K562 (cell line): ENCODE measurements at regions not wholly inside any gene's neighbourhood (a gene's known extent, or its start where the extent isn't known, plus 50 kb on each side); places are given as distances from the start of the nearest gene placed in this dataset.
A peak's percentile ranks its signal among the peaks of the same experiment; 100 is the strongest.

ENCODE experiments used
- ATAC-seq: fragments of 200-7000 bp; cut with Tn5 transposase; 3 replicates; pipeline ENCODE4 v1.9.1; 2020; ENCODE audit warnings: moderate library complexity
- BruUV-seq: library from RNA; stranded (reverse); fragments of 400-500 nt; replicated peaks from 2 replicates; lab custom pipeline; 2021; lab: Mats Ljungman, UMichigan
- CTCF ChIA-PET: fragments of 300-600 bp; formaldehyde crosslinking; extraction: SDS; loops from one replicate; lab custom pipeline; 2021; ENCODE audit warnings: low intra/inter-chr PET ratio; lab: Yijun Ruan, JAX
- POLR2A ChIA-PET: fragments of 300-600, 350-650 bp; sonication (Branson Sonifier 250); formaldehyde crosslinking; extraction: SDS; loops from one replicate; lab custom pipeline; 2021; ENCODE audit warnings: antibody characterized with exemption, inconsistent platforms; lab: Yijun Ruan, JAX
- DNase-seq, 4 experiments: peaks; one replicate each; pipeline versions ENCODE4 v3.0.0 to v3.0.0-alpha.2; 2011 to 2018; ENCODE audit warnings: low spot score in 3 of 4, mixed read lengths in 3 of 4; ENCODE audit errors: extremely low read depth in 1 of 4
- FAIRE-seq: peaks from 2 replicates; lab custom pipeline; 2011; peaks lifted over from hg19 to GRCh38; lab: Jason Lieb, UNC
- H2AFZ ChIP-seq: 2 replicates; pipeline ENCODE4 v1.6.0; 2011; ENCODE audit warnings: low read depth, low read length, control low read depth, inconsistent platforms
- H3K27ac ChIP-seq: fragments of 200-600 bp; 3 replicates; pipeline ENCODE4 v1.8.0; 2011; ENCODE audit warnings: low read depth, mild to moderate bottlenecking, control low read depth, inconsistent platforms, low read length, moderate library complexity, mixed read lengths; ENCODE audit errors: extremely low read depth
- H3K27me3 ChIP-seq, 2 experiments: fragments of 300-600 bp in 1 of 2; 2 replicates in 1 of 2; 3 replicates in 1 of 2; pipeline versions ENCODE4 v1.6.0 to v1.8.0; 2011; ENCODE audit warnings: inconsistent platforms in 2 of 2, low read length in 2 of 2, mild to moderate bottlenecking in 1 of 2, mixed read lengths in 1 of 2, moderate library complexity in 1 of 2; ENCODE audit not compliant: control insufficient read depth in 2 of 2, insufficient read depth in 2 of 2
- H3K36me3 ChIP-seq: fragments of 300-600 bp; 3 replicates; pipeline ENCODE4 v1.8.0; 2011; ENCODE audit warnings: mild to moderate bottlenecking, low read length, inconsistent platforms; ENCODE audit not compliant: control insufficient read depth, insufficient read depth
- H3K4me1 ChIP-seq, 2 experiments: fragments of 200-600 bp in 1 of 2; replicated peaks in 1 of 2; 2 replicates in 1 of 2; 3 replicates in 1 of 2; pipeline versions ENCODE4 v1.5.1 to v1.8.0; 2011; ENCODE audit warnings: inconsistent platforms in 2 of 2, low read length in 2 of 2, mild to moderate bottlenecking in 1 of 2, mixed read lengths in 1 of 2, moderate library complexity in 1 of 2; ENCODE audit not compliant: control insufficient read depth in 2 of 2, insufficient read depth in 2 of 2
- H3K4me2 ChIP-seq: 2 replicates; pipeline ENCODE4 v1.6.1; 2011; ENCODE audit warnings: low read length, control low read depth, inconsistent platforms, mixed read lengths; ENCODE audit not compliant: insufficient read depth
- H3K4me3 ChIP-seq: fragments of 200-600 bp; sonication (generic), shearing (Covaris generic); 2 replicates; pipeline ENCODE4 v1.5.1; 2016; ENCODE audit warnings: control low read depth, inconsistent platforms
- H3K79me2 ChIP-seq: fragments of 200-600 bp; 3 replicates; pipeline ENCODE4 v1.8.0; 2011; ENCODE audit warnings: low read length, inconsistent platforms; ENCODE audit not compliant: control insufficient read depth, insufficient read depth
- H3K9ac ChIP-seq, 2 experiments: 2 replicates each; pipeline versions ENCODE4 v1.6.0 to v1.6.1; 2011; ENCODE audit warnings: low read depth in 2 of 2, low read length in 2 of 2, control low read depth in 1 of 2, inconsistent platforms in 1 of 2, mild to moderate bottlenecking in 1 of 2, mixed read lengths in 1 of 2; ENCODE audit not compliant: insufficient read depth in 1 of 2
- H3K9me1 ChIP-seq: one replicate; pipeline ENCODE4 v1.6.0; 2011; ENCODE audit warnings: inconsistent platforms, mild to moderate bottlenecking, low read length, moderate library complexity; ENCODE audit not compliant: control insufficient read depth, insufficient read depth
- H3K9me3 ChIP-seq: replicated peaks from 2 replicates; pipeline ENCODE4 v1.5.1; 2011; ENCODE audit warnings: low read depth, low read length, inconsistent platforms; ENCODE audit not compliant: control insufficient read depth, insufficient read depth
- H4K20me1 ChIP-seq: replicated peaks from 2 replicates; pipeline ENCODE4 v1.6.1; 2011; ENCODE audit warnings: low read length, inconsistent platforms, mixed read lengths; ENCODE audit not compliant: control insufficient read depth, insufficient read depth
- EZH2 ChIP-seq: IDR thresholded peaks from 2 replicates; pipeline ENCODE4 v1.6.1; 2012; ENCODE audit warnings: low read depth, mild to moderate bottlenecking, inconsistent platforms, low read length, borderline replicate concordance
- FOXA1 ChIP-seq: fragments of 450-650 bp; IDR thresholded peaks from 2 replicates; pipeline ENCODE4 v1.6.1; 2016; ENCODE audit warnings: mild to moderate bottlenecking, borderline replicate concordance
- HOXB6 ChIP-seq: fragments of 250-450 bp; sonication (Bioruptor Pico); IDR thresholded peaks from 2 replicates; pipeline ENCODE4 v1.5.1; 2022; ENCODE audit warnings: mild to moderate bottlenecking, borderline replicate concordance
- KLF10 ChIP-seq: fragments of 250-450 bp; sonication (Bioruptor Pico); IDR thresholded peaks from 2 replicates; pipeline ENCODE4 v1.6.1; 2021; ENCODE audit warnings: matching md5 sums
- MCM3 ChIP-seq: fragments of 450-650 bp; IDR thresholded peaks from 2 replicates; pipeline ENCODE4 v1.6.1; 2016
- MEIS2 ChIP-seq: fragments of 450-650 bp; IDR thresholded peaks from 2 replicates; pipeline ENCODE4 v1.6.1; 2014; ENCODE audit warnings: mild to moderate bottlenecking; ENCODE audit not compliant: partially characterized antibody
- RBM25 ChIP-seq: fragments of 200-400 bp; formaldehyde crosslinking; IDR thresholded peaks from 2 replicates; pipeline ENCODE4 v1.6.1; 2018; ENCODE audit warnings: low read length, low read depth, moderate library complexity; ENCODE audit not compliant: severe bottlenecking
- RFX5 ChIP-seq: IDR thresholded peaks from 2 replicates; pipeline ENCODE4 v1.6.1; 2011; ENCODE audit warnings: low read depth, mild to moderate bottlenecking, improper control_type of control experiment, low read length
- SETDB1 ChIP-seq: IDR thresholded peaks from one replicate; pipeline ENCODE4 v1.6.1; 2012; ENCODE audit warnings: low read length, control low read depth, inconsistent platforms
- TOE1 ChIP-seq, 2 experiments: fragments of 450-650 bp in 1 of 2; sonication (generic) in 1 of 2; formaldehyde crosslinking in 1 of 2; IDR thresholded peaks; 2 replicates each; pipeline versions ENCODE4 v1.7.1 to v1.8.0; 2016 to 2022; ENCODE audit warnings: borderline replicate concordance in 2 of 2, mild to moderate bottlenecking in 2 of 2, antibody characterized with exemption in 1 of 2, inconsistent platforms in 1 of 2, low read depth in 1 of 2, missing genetic modification reagents in 1 of 2, moderate library complexity in 1 of 2
- ZNF217 ChIP-seq: sonication (generic); formaldehyde crosslinking; IDR thresholded peaks from 2 replicates; pipeline ENCODE4 v1.8.0; 2022; ENCODE audit warnings: mild to moderate bottlenecking, missing genetic modification reagents
- ZNF431 ChIP-seq: sonication (generic); formaldehyde crosslinking; IDR thresholded peaks from 2 replicates; pipeline ENCODE4 v1.8.0; 2022; ENCODE audit warnings: mild to moderate bottlenecking, missing genetic modification reagents
- WGBS: fragments of 100-300 bp; shearing (Covaris generic); methylation state at CpG from one replicate; pipeline ENCODE4 v1.1.6; 2016; ENCODE audit warnings: low coverage, mixed read lengths; ENCODE audit not compliant: insufficient coverage; ENCODE audit errors: missing lambda C conversion rate; 5-methylcytosine and 5-hydroxymethylcytosine counted together
- in situ Hi-C: fragments of 300-500 bp; cut with MboI; formaldehyde crosslinking; loops from 4 replicates; pipeline ENCODE4 v1.15.0; 2018; ENCODE audit warnings: inconsistent platforms, mixed read lengths
- intact Hi-C: fragments of 100-400 bp; cut with micrococcal nuclease; formaldehyde crosslinking; loops from 2 replicates; pipeline ENCODE4 v1.14.2; 2022
- TF ChIP-seq, protein P1 (sequence below), 2 experiments: IDR thresholded peaks in 1 of 2; conservative IDR thresholded peaks in 1 of 2; 2 replicates each; pipeline ENCODE4 v1.6.1; 2016; ENCODE audit warnings: low read depth in 2 of 2, mild to moderate bottlenecking in 1 of 2, missing compliant biosample characterization in 1 of 2, missing genetic modification characterization in 1 of 2, moderate library complexity in 1 of 2
- TF ChIP-seq, protein P2 (sequence below), 2 experiments: fragments of 450-650 bp; IDR thresholded peaks; 2 replicates each; pipeline ENCODE4 v1.6.1; 2016
- TF ChIP-seq, protein P3 (sequence below): fragments of 450-650 bp; IDR thresholded peaks from one replicate; pipeline ENCODE4 v1.6.1; 2018; ENCODE audit warnings: mild to moderate bottlenecking, moderate library complexity; ENCODE audit not compliant: partially characterized antibody
- TF ChIP-seq, protein P4 (sequence below): fragments of 250-450 bp; sonication (Bioruptor Pico); IDR thresholded peaks from 2 replicates; pipeline ENCODE4 v1.8.0; 2021; ENCODE audit warnings: borderline replicate concordance, mild to moderate bottlenecking, moderate library complexity; ENCODE audit not compliant: poor library complexity, severe bottlenecking

DNA sequence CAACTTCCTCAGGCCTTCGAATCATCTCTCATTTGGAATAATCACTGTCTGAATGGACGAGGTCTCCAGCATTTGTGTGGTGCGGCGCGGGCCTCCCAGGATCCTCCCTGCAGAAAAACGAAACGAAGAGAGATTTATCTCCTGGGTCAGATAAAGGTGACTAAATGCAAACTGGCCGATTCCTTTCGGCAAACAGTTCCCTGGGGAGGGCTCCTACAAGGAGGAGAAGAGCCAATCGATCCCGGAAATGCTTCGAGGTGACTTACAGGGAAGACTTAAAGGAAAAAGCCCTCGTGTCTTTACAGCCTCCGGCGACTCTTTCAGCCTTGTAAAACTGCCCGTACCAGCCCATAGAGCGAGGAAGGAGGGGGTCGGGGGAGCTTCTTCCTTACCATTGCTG, 126.5 kb downstream of the MIAT start (continued):
- TF ChIP-seq HOXB6 (CRISPR knock-in tag), result no peak
- TF ChIP-seq, protein P1, sequence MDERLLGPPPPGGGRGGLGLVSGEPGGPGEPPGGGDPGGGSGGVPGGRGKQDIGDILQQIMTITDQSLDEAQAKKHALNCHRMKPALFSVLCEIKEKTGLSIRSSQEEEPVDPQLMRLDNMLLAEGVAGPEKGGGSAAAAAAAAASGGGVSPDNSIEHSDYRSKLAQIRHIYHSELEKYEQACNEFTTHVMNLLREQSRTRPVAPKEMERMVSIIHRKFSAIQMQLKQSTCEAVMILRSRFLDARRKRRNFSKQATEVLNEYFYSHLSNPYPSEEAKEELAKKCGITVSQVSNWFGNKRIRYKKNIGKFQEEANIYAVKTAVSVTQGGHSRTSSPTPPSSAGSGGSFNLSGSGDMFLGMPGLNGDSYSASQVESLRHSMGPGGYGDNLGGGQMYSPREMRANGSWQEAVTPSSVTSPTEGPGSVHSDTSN (CRISPR knock-in tag; IDR thresholded peaks at IDR 0.05; ENCODE audit: low read depth), result no peak
- TF ChIP-seq, protein P1 (tag; conservative IDR thresholded peaks at IDR 0.05; ENCODE audit: low read depth), result peak; percentile 42; the same call in 1 of the 2 replicates
- TF ChIP-seq SETDB1, result no peak
- no peak for TF ChIP-seq EZH2
- peak; percentile 61 for TF ChIP-seq MEIS2
- TF ChIP-seq FOXA1, result no peak

DNA sequence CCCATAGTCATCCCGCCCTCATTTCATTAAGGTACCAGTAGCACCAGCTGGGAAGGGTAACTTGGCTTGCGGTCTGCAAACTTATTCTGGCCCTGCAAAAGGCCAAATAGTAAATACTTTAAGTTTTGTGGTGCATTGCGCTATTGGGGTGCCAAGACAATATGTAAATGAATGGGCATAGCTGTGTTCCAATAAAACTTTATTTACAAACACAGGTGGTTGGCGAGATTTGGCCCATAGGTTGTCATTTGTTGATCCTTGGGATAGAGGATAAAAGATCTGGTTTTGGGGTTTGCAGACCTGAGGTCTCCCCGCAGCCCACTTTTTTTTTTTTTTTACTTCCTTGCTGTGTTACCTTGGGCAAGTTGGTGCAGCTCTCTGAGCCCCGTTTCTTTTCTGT, 127.4 kb downstream of the MIAT start:
- Histone ChIP-seq H3K79me2 (no peaks in the 10 kb centered on the region), H3K27me3 (no peaks in the 10 kb centered on the region), H3K4me1 (no peaks in the 10 kb centered on the region), H3K36me3 (no peaks in the 10 kb centered on the region), H3K4me3 (no peak overlapping the region), H3K9me1 (no peaks in the 10 kb centered on the region), H3K4me2 (no peak overlapping the region), H2AFZ (no peak overlapping the region), H3K9ac (no peak overlapping the region), H3K9me3 (no peaks in the 10 kb centered on the region), H3K27ac (no peak overlapping the region), H4K20me1 (no peaks in the 10 kb centered on the region)
- ATAC-seq (no peak), FAIRE-seq (no peak), DNase-seq (no peak)
- ChIA-PET POLR2A (interaction anchor here (1.8 kb wide), 1 partner anchor 11 kb away, joined by 5 read pairs; no protein-coding TSS in a partner anchor), CTCF (no interaction called here)
- intact Hi-C loops (no loop called here), in situ Hi-C loops (no loop called here)
- 27% methylated on average over 5 of the region's 6 CpGs for WGBS
- BruUV-seq, result no TSS peak
- TF ChIP-seq RBM25 (peak; percentile 27), KLF10 (CRISPR knock-in tag) (no peak), TOE1 (IDR thresholded peaks at IDR 0.05; ENCODE audit: borderline replicate concordance) (no peak), TOE1 (CRISPR knock-in tag; IDR thresholded peaks at IDR 0.05; ENCODE audit: borderline replicate concordance, low read depth) (no peak), ZNF217 (no peak), RFX5 (no peak), MCM3 (no peak), ZNF431 (CRISPR knock-in tag) (no peak)
- TF ChIP-seq, protein P2, sequence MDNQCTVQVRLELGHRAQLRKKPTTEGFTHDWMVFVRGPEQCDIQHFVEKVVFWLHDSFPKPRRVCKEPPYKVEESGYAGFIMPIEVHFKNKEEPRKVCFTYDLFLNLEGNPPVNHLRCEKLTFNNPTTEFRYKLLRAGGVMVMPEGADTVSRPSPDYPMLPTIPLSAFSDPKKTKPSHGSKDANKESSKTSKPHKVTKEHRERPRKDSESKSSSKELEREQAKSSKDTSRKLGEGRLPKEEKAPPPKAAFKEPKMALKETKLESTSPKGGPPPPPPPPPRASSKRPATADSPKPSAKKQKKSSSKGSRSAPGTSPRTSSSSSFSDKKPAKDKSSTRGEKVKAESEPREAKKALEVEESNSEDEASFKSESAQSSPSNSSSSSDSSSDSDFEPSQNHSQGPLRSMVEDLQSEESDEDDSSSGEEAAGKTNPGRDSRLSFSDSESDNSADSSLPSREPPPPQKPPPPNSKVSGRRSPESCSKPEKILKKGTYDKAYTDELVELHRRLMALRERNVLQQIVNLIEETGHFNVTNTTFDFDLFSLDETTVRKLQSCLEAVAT (IDR thresholded peaks at IDR 0.05), result no peak
- TF ChIP-seq, protein P3, sequence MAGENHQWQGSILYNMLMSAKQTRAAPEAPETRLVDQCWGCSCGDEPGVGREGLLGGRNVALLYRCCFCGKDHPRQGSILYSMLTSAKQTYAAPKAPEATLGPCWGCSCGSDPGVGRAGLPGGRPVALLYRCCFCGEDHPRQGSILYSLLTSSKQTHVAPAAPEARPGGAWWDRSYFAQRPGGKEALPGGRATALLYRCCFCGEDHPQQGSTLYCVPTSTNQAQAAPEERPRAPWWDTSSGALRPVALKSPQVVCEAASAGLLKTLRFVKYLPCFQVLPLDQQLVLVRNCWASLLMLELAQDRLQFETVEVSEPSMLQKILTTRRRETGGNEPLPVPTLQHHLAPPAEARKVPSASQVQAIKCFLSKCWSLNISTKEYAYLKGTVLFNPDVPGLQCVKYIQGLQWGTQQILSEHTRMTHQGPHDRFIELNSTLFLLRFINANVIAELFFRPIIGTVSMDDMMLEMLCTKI, result no peak
- TF ChIP-seq, protein P4, sequence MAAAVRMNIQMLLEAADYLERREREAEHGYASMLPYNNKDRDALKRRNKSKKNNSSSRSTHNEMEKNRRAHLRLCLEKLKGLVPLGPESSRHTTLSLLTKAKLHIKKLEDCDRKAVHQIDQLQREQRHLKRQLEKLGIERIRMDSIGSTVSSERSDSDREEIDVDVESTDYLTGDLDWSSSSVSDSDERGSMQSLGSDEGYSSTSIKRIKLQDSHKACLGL, result no peak
